CD4-positive, alpha-beta T cell treated with Interleukin-10 for 1 hour (primary cell): ENCODE measurements at regions not wholly inside any gene's neighbourhood (a gene's known extent, or its start where the extent isn't known, plus 50 kb on each side); places are given as distances from the start of the nearest gene placed in this dataset.

ENCODE experiments used
- DNase-seq: peaks from one replicate; pipeline ENCODE4 v3.0.0-alpha.2; 2020

- DNase-seq = no peak
Measured at GRCh38 chr4:123770884-123771283, 374.3 kb downstream of the SPRY1 start.

GRCh38 chr4:123776267-123776666 is 379.7 kb downstream of the SPRY1 start:
- DNase-seq = no peak

- DNase-seq = no peak
Measured at GRCh38 chr4:123777373-123777772, 380.8 kb downstream of the SPRY1 start.

- no peak for DNase-seq
Measured at GRCh38 chr4:123783151-123783790, 386.7 kb downstream of the SPRY1 start.

GRCh38 chr4:123783921-123784320 is 387.3 kb downstream of the SPRY1 start:
- no peak for DNase-seq

GRCh38 chr4:123784626-123785025 is 388.0 kb downstream of the SPRY1 start:
- no peak for DNase-seq

- DNase-seq = no peak
Measured at GRCh38 chr4:123785538-123785937, 388.9 kb downstream of the SPRY1 start.

GRCh38 chr4:123786163-123786915 is 389.7 kb downstream of the SPRY1 start:
- DNase-seq = no peak

GRCh38 chr4:123786920-123787319 is 390.3 kb downstream of the SPRY1 start:
- DNase-seq = no peak

GRCh38 chr4:123787512-123788080 is 391.0 kb downstream of the SPRY1 start:
- DNase-seq = no peak

- no peak for DNase-seq
Measured at GRCh38 chr4:123788577-123788976, 392.0 kb downstream of the SPRY1 start.

GRCh38 chr4:123790681-123791080 is 394.1 kb downstream of the SPRY1 start:
- DNase-seq = no peak

- no peak for DNase-seq
Measured at GRCh38 chr4:123802082-123802645, 405.6 kb downstream of the SPRY1 start.

- no peak for DNase-seq
Measured at GRCh38 chr4:123802933-123803332, 406.3 kb downstream of the SPRY1 start.

- DNase-seq = no peak
Measured at GRCh38 chr4:123804196-123804721, 407.7 kb downstream of the SPRY1 start.

- no peak for DNase-seq
Measured at GRCh38 chr4:123806056-123806455, 409.5 kb downstream of the SPRY1 start.

GRCh38 chr4:123807187-123807586 is 410.6 kb downstream of the SPRY1 start:
- no peak for DNase-seq

GRCh38 chr4:123807866-123808265 is 411.3 kb downstream of the SPRY1 start:
- DNase-seq = no peak

GRCh38 chr4:123809864-123810263 is 413.3 kb downstream of the SPRY1 start:
- DNase-seq = no peak

GRCh38 chr4:123812066-123812390 is 415.4 kb downstream of the SPRY1 start:
- no peak for DNase-seq

GRCh38 chr4:123813901-123814300 is 417.3 kb downstream of the SPRY1 start:
- no peak for DNase-seq

- no peak for DNase-seq
Measured at GRCh38 chr4:123816462-123816861, 419.9 kb downstream of the SPRY1 start.

GRCh38 chr4:123817025-123817688 is 420.6 kb downstream of the SPRY1 start:
- DNase-seq = no peak
